ENCODE measurements at regions not wholly inside any gene's neighbourhood (a gene's known extent, or its start where the extent isn't known, plus 50 kb on each side); places are given as distances from the start of the nearest gene placed in this dataset.

DNA sequence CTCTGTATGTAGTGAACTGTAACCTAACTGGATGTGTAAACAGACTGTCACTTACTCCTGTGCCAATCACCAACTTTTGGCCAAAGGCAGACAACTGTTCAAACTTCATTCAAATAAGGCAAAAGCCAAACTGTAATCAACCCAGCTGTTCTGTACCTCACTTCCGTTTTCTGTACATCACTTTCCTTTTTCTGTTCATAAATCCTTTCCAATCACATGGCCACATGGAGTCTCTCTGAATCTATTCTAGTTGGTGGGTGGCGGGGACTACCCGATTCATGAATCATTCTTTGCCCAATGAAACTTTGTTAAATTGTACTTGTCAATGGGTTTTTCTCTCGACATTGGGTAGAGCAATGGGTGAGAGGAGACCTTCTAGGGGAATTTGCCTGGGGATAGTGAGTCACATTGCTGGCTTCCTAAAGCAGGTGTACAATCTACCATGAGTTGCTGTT, 178.3 kb upstream of the RFC3 start:
- no peak for TF ChIP-seq POLR2A (IDR thresholded peaks at IDR 0.05)
- TF ChIP-seq, protein P1, sequence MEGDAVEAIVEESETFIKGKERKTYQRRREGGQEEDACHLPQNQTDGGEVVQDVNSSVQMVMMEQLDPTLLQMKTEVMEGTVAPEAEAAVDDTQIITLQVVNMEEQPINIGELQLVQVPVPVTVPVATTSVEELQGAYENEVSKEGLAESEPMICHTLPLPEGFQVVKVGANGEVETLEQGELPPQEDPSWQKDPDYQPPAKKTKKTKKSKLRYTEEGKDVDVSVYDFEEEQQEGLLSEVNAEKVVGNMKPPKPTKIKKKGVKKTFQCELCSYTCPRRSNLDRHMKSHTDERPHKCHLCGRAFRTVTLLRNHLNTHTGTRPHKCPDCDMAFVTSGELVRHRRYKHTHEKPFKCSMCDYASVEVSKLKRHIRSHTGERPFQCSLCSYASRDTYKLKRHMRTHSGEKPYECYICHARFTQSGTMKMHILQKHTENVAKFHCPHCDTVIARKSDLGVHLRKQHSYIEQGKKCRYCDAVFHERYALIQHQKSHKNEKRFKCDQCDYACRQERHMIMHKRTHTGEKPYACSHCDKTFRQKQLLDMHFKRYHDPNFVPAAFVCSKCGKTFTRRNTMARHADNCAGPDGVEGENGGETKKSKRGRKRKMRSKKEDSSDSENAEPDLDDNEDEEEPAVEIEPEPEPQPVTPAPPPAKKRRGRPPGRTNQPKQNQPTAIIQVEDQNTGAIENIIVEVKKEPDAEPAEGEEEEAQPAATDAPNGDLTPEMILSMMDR (IDR thresholded peaks at IDR 0.05), result no peak
